ENCODE measurements at regions not wholly inside any gene's neighbourhood (a gene's known extent, or its start where the extent isn't known, plus 50 kb on each side); places are given as distances from the start of the nearest gene placed in this dataset.

DNA sequence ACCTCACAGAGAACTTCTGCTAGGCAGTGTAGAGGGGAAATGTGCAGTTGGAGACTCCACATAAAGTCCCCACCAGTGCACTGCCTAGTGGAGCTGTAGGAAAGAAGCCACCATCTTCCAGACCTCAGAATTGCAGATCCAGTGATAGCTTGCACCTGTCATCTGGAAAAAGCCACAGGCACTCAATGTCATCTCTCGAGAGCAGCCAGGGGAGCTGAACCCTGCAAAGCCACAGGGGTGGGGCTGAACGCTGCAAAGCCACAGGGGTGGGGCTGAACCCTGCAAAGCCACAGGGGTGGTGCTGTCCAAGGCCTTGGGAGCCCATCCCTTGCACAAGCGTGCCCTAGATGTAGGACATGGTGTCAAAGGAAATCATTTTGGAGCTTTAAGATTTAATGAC lies 1226.3 kb downstream of the PCDH7 start:
- TF ChIP-seq, protein P1, sequence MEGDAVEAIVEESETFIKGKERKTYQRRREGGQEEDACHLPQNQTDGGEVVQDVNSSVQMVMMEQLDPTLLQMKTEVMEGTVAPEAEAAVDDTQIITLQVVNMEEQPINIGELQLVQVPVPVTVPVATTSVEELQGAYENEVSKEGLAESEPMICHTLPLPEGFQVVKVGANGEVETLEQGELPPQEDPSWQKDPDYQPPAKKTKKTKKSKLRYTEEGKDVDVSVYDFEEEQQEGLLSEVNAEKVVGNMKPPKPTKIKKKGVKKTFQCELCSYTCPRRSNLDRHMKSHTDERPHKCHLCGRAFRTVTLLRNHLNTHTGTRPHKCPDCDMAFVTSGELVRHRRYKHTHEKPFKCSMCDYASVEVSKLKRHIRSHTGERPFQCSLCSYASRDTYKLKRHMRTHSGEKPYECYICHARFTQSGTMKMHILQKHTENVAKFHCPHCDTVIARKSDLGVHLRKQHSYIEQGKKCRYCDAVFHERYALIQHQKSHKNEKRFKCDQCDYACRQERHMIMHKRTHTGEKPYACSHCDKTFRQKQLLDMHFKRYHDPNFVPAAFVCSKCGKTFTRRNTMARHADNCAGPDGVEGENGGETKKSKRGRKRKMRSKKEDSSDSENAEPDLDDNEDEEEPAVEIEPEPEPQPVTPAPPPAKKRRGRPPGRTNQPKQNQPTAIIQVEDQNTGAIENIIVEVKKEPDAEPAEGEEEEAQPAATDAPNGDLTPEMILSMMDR (IDR thresholded peaks at IDR 0.05; ENCODE audit: low read depth, low read length): no peak
- no peak for DNase-seq (ENCODE audit: extremely low read depth, low read depth)

DNA sequence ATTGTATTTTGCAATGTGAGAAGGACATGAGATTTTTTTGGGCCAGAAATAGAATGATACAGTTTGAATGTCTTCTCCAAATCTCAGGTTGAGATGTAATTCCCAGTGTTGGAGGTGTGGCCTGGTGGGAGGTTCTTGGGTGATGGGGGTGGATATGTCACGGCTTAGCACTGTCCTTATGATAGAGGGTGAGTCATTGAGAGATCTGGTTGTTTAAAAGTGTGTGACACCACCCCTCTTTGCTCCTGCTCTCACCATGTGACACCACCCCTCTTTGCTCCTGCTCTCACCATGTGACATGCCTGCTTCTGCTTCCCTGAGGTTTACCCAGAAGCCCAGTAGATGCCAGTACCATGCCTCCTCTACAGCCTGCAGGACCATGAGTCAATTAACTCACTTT lies 1226.9 kb downstream of the PCDH7 start:
- TF ChIP-seq, protein P1 (IDR thresholded peaks at IDR 0.05; ENCODE audit: low read depth, low read length): no peak
- no peak for DNase-seq (ENCODE audit: extremely low read depth, low read depth)

DNA sequence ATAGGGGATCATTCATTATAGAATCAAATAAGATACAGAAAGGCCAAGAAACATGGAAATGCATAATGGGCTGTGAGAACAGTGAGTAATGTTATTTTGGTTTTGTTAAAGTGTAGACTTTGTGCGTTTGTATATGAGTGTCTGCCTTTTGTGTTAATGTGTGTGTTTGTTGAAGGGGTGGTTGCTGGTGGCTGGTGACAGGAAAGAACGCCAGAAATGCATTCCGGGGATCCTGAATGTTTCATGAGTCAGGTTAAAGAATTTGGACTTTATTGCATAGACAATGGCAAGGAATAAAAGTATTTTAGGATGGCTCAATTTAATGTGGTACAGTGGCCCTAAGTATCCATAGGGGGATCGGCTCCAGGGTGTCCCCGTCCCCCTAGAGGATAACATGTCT lies 1228.9 kb downstream of the PCDH7 start:
- TF ChIP-seq, protein P1 (IDR thresholded peaks at IDR 0.05; ENCODE audit: low read depth, low read length): no peak
- no peak for DNase-seq (ENCODE audit: extremely low read depth, low read depth)

DNA sequence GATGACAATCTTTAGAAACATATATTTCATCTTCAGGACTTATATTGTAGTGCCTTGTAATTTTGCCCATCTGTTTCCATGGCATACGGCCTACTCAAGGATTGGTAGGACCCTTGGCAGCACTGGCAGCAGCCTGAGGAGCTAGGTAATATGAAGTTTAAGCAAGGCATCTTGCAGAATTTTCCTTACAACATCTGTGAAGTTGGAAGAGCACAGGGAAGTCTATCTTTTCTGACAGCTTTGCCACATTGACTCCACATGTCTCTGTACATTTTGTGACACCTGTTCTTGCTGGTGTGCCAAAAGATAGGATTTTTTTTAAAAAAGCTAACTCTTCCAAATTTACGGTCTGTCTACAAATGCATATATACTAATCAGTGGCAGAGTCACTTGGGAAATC lies 1235.2 kb downstream of the PCDH7 start:
- DNase-seq (ENCODE audit: extremely low read depth, low read depth): no peak
- TF ChIP-seq, protein P1 (IDR thresholded peaks at IDR 0.05; ENCODE audit: low read depth, low read length): no peak

DNA sequence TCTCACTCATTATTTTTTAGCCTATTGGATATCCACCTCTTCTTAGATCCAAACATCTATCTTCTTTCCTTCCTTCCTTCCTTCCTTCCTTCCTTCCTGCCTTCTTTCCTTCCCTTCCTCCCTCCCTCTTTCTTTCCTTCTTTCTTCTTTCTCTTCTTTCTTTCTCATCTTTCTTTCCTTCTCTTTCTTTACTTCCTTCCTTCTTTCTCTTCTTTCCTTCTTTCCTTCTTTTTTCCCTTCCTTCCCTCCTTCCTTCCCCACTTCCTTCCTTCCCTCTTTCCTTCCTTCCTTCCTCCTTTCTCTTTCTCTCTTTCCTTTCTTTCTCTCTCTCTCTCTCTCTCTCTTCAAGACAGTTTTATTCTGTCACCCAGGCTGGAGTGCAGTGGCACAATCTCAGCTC lies 1239.8 kb downstream of the PCDH7 start:
- TF ChIP-seq, protein P1 (IDR thresholded peaks at IDR 0.05; ENCODE audit: low read depth, low read length): no peak
- DNase-seq (ENCODE audit: extremely low read depth, low read depth): no peak

DNA sequence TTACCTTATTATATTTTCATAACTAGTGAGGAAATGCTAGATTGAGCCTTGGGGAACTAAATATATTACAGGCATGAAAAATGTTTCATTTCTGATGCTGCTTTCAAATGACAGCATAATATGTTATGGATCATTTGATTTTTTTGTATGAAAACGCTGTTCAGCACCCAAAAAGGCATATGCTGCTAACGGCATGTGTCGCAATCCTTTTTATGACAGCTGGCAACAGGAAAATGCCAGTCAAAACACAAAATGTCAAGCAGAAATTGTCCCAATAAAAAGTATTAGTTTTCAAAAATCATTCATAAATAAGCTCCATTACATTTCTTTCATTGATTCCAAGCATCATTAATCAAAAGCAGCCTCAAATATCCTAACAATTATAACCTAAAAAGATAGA lies 1244.5 kb downstream of the PCDH7 start:
- no peak for DNase-seq (ENCODE audit: extremely low read depth, low read depth)
- TF ChIP-seq, protein P1 (IDR thresholded peaks at IDR 0.05; ENCODE audit: low read depth, low read length): no peak

DNA sequence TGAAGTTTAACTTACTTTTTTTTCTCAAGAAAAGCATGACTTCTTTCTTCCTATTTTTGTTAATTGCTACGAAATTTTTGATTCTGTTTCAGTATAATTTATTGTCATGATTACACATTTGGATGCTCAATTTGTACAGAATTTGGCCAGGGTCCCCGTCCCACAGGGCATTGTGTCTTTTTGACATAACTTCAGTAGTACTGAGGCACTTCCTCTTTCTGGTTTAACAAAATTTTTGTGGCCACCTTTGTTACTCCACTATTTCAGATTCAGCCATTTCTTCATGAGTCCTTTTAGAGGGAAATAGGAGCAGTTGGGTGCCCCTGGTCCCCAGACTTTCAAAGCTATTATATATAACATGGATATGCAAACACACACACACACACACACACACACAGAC lies 1248.7 kb downstream of the PCDH7 start:
- TF ChIP-seq, protein P1 (IDR thresholded peaks at IDR 0.05; ENCODE audit: low read depth, low read length): no peak
- no peak for DNase-seq (ENCODE audit: extremely low read depth, low read depth)
